ENCODE measurements at regions not wholly inside any gene's neighbourhood (a gene's known extent, or its start where the extent isn't known, plus 50 kb on each side); places are given as distances from the start of the nearest gene placed in this dataset.
A peak's percentile ranks its signal among the peaks of the same experiment; 100 is the strongest.
"Not testable (repeated sequence)": the region's sequence is repeated elsewhere in the genome, so short reads cannot be mapped to it uniquely, and the experiment has no call there.

DNA sequence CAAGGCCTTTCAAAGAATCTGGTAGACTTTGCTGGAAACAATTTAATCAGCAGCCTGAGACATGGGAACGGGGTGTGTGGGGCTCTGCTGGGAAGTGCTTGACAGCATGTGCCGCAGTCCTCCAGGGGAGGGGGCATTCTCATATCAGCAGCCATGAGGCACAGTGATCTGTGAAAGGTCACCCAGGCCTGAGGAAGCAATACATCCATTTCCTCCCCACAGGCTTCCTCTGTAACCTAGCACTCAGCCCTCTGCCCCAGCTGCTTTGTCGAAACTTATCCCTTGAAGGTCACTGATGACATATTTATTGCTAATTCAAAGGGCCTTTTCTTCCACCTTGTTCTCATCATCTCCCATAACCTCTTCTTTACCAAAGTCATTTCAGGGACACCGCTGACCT lies 103.3 kb downstream of the TNFAIP3 start:
- DNase-seq, result peak; percentile 30

DNA sequence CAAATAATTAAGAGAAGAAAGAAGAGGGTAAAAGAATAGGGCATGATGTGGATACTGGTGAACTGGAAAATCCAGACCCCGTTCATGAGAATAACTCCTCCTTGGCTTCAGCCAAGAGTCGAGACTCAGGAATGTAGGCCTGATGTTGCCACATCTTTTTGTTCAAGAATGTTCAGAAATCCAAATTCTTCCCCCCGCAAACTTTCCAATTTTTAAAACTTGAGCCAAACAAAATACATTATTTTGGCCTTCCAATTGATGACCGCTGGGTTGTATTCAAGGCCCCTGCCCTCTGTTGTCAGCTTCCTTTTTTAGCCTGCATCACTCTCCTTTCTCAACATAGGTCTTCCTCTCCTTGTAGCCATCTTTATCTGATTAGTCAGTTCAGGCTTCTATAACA lies 106.1 kb downstream of the TNFAIP3 start:
- DNase-seq, result no peak

DNA sequence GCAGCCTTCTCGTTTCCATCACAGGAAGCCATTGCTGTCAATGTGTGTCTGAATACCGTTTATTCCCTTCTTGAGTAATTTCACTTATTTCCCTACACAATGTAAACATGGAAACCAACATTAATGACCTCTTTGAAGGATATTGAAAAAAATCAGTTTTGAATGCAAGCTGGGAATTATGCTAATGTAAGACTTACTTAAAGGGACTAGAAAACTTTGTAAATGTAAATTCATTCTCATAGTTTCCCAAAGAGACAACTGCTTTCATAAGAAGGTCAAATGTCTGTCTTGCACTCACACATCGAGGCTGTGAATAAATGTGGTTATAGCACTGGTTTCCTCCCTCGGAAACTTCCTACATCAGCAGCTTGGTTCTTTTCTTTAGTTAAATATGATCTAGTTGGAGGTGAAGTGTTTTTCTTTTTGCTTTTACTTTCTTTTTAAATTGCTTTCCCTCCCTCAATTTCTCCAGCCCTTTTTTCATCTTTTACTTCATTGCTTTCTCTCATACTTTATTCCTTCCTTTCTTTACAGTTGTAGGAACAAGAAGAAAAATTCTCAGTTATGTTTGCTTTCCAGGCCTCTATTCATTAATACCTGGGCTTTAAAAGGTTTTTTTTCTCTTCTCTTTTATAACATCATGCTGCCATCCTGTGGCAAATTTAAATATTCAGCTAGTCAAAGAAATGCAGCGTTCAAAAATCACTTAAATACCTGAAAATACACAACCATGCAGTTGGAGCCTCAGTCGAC lies 108.3 kb downstream of the TNFAIP3 start:
- DNase-seq, result peak; percentile 51

DNA sequence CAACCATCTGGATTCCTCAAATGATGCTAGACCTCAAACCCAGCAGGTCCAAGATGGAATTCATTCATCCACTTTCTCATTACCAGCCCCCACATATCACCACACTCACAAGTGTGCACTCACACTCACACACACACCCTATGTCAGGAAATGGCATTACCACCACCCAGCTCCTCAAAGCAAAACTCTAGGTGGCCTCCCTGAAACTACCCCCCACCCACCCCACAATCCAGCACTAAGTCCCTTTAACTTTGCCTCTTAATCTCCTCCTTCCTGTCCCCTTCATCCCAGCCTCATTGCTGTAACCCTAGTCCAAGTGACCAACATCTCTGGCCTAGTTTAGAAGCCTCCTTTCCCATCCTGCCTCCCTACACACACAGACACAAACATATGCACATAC lies 109.4 kb downstream of the TNFAIP3 start:
- DNase-seq, result no peak

DNA sequence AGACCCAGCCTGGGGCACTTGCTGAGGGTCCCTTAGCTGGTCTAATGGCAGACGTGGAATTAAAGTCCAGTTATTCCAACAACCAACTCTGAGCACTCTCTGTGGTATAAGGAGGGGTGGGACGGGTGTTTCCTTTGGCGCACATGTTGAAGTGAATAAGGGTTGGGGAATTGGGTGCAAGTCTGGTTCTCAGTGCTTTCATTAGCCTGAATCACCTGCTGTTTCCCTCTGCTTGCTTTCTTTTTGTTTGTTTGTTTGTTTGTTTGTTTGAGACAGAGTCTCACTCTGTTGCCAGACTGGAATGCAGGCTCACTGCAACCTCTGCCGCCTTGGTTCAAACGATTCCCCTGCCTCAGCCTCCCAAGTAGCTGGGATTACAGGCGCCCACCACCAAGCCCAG lies 110.1 kb downstream of the TNFAIP3 start:
- DNase-seq, result no peak

DNA sequence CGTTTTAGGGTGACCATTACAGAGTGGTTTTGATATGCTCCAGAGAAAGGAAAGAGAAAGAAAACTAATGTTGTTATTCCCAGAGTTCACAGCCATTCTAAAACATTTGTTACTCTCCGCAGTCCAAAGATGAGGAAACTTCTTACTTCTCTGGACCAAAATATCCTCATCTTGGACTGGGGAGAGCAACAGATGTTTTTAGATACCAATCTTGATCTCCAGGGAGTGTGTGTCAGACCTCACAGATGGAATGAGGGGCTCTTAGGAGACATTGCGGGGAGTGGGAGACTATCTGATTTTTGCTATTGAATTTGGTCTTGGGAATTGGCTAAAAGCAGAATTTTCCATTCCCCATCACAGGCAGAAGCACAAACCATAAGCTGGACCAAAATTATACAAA lies 110.8 kb downstream of the TNFAIP3 start:
- no peak for DNase-seq

DNA sequence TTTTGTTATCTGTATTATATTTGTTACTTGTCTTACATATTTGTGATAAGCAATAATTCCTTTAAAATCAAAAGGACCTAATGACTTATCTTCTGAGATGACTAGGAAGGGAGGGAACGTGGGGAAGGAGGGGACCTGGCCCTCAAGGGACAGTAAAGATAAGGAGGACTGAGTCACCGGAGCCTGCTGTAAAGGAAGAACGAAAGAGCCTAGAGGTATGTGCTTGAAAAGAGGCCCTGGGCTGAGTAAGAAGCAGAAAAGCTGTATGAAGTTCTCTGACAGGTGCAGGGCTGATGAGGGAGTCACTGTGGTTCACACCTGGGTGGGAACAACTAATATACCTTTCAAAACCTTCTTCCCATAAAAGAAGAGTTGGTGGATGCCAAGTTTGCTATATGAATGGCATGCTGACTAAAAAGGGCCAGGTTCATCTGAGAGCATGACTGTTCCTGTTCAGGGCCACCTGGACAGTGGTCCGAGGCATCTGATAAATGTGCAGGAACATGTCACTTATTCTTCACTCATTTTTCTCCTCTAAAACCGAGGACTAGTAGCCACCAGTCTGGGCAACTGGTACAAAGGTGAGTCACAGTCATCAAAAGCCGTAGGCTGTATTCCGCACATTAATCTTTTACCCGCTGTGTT lies 111.3 kb downstream of the TNFAIP3 start:
- DNase-seq, result no peak

DNA sequence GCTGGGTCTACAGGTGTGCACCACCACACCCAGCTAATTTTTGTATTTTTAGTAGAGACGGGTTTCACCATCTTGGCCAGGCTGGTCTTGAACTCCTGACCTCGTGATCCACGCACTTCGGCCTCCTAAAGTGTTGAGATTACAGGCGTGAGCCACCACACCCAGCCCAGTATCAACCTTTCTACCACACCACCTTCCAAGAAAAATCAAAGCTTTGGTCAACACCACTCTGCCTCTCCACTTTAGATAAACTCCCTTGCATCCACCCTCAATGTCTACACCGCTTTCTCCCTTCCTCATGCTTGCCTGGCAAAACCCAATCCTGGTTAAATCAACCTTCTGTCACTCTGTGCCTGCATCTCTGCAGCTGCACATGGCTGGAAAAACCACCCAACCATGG lies 112.2 kb downstream of the TNFAIP3 start:
- not testable (repeated sequence) for DNase-seq

DNA sequence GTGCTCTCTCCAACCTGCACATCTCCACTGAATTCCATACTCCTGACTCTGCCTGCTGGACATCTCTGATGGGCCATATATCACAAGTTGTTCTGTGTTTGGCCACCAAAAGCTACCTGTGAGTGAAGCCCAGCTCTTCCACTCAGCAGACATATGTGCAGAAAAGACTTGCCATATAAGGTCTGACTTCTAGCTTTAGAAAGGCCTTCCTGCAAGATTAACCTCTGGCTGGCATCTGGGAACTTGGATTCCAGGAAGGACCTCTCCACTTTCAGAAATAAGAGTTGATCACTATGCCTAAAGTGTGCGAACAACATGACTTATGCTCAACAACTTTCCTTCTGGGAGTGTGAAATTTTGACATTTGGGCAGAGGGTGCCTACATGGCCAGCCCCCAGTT lies 113.7 kb downstream of the TNFAIP3 start:
- no peak for DNase-seq

DNA sequence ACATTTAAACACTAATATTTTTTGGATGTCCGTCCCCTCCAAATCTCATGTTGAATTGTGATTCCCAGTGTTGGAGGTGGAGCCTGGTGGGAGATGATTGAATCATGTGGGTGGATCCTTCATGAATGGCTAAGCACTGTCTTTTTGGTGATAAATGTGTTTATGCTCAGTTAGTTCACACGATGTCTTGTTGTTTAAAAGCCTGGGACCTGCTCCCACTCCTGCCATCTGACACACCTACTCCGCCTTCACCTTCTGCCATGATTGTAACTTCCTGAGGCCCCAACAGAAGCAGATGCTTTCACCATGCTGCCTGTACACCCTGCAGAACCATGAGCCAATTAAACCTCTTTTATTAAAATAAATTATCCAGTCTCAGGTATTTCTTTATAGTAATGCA lies 114.7 kb downstream of the TNFAIP3 start:
- DNase-seq, result no peak

DNA sequence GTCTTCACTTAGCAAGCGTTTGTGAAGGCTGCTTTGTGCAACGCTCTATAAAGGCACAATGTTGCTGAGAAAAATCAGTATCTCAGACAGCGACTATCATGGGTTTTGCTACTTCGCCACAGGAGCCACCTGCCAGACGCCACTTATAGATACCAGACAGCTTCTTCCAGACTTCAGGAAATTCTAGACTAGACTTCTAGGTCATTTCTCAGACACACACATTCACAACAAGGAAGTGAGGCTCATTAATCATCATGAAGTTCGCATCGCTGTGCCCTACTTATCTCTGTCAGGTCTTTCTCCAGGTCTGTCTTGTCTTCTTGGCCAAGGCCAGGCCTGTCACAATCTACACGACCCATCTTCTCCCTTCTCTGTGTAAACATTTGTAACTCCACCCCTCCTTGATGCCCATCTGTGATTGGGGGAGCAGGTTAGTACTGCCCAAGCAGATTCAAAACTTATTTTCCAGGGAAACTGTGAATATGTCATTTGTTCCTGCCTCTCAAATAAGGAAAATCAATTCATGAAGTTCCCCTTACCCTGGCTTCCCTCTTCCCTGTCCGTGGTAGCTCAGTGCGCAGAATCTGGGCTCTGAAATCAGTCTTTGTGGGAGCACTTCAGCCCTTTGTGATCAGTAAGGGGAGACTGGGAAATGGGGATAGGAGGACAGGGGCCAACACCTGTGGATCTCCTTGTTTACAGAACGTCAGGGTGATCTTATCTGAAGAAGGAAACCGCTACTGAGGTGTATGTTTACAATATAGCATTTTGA lies 115.5 kb downstream of the TNFAIP3 start:
- no peak for DNase-seq

DNA sequence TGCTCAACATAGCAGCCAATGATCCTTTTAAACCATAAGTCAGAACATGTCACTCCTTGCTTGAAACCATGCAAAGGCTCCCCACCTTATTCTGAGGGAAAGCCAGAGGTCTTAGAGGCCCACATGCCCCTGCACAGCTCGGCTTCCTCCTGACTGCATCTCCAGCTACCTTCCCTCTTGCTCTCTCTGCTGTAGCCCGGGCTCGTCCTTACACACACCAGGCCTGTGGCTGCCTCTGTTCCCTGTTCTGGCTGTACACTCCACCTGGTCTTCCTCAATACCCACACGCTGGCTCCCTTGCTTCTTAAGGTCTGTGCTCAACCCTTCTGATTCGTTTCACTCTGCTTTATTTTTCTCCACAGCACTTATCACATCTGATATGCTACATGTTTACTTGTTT lies 116.2 kb downstream of the TNFAIP3 start:
- DNase-seq, result no peak

DNA sequence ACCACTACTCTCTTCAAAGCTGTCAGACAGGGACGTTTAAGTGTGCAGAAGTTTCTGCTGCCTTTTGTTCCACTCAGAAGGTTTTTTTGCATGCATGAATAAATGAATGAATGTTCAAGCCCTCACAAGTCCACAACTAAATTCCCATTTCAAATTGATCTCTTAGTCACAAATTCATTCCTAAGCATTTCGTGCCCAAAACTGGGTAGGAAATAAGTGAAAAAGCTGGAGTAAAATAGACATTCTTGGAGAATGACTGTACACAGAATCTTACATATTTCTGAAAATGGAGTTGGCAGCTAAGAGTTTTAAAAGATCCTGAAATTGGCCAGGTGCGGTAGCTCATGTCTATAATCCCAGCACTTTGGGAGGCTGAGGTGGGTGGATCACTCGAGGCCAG lies 117.6 kb downstream of the PERP start:
- DNase-seq, result no peak

DNA sequence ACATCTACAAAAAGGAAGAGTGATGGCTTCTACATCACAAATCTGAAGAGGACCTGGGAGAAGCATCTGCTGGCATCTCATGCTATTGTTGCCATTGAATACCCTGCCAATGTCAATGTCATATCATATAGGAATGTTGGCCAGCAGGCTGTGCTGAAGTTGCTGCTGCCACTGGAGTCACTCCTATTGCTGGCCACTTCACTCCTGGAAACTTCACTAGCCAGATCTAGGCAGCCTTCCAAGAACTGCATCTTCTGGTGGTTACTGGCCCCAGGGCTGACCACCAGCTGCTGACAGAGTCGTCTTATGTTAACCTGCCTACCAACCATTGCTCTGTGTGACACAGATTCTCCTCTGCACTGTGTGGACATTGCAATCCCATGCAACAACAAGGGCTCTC lies 111.8 kb downstream of the PERP start:
- DNase-seq, result no peak

DNA sequence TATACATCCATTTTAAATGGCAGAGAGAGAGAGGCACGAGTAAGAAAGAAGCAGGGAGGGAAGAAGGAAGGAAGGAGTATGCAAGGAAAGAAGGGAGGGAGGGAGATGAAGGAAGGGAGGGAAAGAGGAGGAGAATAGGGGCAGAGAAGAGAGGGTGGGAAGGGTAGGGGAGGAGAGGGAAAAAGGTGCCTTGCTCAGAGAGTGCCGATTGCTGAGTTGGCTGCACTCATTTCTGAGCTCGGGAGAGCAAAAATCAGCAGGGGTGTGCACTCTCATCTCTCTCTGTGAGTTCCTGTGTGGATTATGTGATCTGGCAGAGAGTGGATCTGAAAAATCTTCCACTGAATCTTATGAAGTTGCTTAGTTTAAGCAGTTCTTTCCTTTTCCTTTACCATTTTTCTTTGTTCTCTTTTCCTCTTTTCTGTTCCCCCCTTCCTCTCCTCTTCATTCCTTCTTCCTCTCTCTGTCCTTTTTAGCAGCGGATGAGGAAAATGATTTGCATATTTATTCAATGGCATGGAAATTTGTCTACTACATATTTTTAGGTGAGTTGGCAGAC lies 108.7 kb downstream of the PERP start:
- DNase-seq, result no peak

DNA sequence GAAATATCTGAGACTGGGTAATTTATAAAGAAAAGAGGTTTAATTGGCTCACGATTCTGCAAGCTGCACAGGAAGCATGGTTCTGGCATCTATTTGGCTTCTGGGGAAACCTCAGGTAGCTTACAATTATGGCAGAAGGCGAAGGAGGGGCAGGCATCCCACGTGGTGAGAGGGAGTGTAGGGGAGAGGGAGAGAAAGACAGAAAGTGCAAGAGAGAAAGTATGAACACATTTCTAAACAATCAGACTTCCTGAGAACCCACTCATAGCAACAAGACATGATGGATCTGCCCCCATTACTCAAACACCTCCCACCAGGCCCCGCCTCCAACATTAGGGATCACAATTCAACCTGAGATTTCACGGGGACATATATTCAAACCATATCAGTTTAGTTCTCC lies 107.4 kb downstream of the PERP start:
- no peak for DNase-seq

DNA sequence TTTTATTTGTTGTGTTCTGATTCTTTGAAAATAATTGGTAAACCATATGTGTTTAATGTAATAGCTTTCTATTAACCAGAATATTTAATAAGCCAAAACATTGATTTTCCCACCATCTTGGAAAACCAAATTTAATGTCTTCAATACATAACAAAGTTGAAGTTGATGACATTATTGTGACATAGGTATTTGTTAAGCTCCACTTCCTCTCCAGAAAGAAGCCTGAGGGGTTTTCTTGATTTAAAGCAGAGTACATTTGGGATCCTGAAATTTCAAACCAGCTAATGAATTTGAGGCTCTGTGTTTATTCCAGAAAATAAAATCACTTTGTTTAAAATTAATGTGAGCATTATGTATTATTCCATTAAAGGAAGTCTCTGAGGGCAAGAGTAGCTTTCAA lies 106.3 kb downstream of the PERP start:
- DNase-seq, result no peak

DNA sequence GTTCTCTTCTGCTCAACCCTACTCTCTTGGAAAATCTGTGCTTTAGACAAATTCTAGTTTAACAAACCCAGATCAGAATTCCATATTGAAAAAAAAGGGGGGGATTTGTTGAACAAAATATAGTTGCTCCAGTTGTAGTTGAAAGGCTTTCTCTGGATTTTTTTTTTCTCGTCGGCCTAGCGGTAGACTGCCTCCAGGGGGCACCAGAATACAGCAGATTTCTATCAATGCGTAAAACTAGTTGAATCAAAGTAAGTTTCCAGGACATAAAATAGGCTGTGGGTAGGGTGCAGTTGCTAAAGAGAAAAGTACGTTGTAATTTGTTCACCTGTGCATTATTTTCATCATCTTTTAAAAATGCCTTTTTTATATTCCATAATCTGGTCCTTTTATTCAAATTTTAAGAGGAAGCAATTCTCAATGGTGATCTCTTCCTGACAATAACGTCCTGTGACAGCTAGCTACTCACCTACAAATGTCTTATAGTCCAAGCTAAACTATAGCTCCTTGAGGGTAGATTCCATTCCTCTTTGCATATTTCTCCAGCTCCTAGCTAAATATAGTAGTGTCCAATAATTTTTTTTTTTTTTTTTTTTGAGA lies 105.4 kb downstream of the PERP start:
- DNase-seq, result no peak

DNA sequence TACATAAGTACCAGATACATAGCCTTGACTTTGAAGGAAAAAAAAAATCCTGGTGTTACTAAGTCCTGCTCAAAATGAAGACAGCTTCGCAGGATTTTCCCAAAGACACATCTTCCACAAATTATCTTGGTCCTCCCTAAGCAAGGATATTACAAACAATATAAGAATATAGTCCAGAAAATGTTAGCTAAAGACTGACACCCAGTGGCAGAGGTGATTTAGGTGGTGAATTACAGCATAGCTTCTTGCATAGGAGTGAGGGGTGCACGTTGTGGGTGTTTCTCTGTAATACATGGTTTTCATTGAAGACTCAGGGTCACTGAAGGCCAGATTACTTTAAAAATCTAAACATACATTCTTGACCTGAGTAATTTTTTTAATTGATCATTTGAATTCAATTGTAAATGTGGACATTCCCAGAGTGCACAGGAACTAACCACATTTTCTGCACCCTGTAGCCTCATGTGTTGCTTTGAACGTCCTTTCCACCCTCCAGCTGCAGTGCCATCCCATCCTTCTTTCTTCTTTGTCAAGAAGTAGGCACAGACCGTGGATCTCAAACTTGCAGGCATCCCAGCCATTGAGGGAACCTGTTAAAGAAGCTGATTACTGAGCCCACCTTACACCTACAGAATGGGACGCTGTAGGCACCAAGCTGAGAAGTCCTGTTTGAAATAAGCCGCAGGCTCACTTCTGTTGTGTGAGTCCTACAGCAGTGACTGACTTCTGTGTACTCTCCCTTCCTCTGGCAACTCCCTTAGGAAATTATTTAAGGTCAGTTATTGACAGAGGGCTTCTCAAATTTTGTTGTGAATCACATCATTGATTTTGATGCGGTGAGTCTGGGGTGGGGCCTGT lies 102.6 kb downstream of the PERP start:
- no peak for DNase-seq

DNA sequence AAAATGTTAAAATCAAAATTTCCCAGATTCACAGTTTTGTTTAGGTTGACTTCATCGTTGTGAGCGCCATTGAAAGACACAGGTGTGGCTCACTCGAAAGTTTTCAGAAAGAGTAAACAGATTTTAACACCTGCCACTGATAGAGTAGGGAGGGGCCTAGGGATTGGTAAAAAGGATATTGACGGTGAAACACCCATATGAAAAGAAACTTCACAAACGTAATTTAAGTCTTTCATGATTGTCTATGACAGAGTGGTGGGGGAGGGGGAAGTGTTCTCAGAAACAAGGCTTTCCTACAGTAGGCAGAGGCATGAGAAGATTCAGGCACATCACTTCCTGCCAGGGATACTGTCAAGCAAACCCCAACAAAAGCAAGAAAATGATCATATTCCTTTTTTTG lies 101.4 kb downstream of the PERP start:
- no peak for DNase-seq

DNA sequence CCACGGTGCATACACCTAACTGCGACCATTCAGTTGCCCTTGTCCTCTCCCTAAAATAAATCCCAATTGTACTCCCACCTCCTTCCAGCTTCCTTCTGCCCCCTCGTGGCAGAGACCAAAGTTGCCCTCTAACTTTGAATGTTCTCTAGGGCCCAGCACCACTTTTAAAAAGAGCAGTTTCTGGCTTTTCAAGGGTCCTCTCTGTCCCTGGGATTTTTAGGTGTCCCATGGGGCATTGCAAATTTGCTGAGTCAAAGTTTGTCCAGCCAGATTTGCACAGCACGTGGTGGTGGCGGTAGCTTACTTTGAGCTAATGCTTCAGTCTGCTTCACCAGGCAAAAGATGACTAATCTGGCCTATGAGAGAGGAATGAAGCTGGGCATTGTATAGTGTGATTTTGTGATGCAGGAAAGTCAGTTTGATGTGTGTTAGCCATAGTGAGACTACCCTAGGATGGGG lies 100.2 kb downstream of the PERP start:
- DNase-seq, result no peak

DNA sequence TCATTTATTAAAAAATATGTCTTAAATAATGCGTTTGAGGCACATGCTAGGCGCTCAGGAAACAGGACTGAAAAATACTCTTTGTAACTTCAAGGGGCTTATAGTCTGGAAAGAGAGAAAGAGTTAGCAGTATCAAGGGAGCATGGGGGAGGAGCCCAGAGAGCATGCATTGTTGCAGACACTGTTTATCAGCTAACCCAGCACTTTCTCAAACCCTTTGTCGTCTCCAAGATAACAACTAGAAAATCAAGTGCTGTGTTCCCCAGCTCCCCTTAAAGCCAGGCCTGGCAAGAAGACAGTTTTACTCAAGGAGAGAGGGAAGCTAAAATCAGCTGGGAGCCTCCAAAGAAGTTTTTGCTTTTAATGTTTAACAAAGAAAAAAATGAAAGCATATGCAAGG lies 98.4 kb downstream of the PERP start:
- DNase-seq, result no peak
